ENCODE measurements at regions not wholly inside any gene's neighbourhood (a gene's known extent, or its start where the extent isn't known, plus 50 kb on each side); places are given as distances from the start of the nearest gene placed in this dataset.
"Not testable (repeated sequence)": the region's sequence is repeated elsewhere in the genome, so short reads cannot be mapped to it uniquely, and the experiment has no call there.

DNA sequence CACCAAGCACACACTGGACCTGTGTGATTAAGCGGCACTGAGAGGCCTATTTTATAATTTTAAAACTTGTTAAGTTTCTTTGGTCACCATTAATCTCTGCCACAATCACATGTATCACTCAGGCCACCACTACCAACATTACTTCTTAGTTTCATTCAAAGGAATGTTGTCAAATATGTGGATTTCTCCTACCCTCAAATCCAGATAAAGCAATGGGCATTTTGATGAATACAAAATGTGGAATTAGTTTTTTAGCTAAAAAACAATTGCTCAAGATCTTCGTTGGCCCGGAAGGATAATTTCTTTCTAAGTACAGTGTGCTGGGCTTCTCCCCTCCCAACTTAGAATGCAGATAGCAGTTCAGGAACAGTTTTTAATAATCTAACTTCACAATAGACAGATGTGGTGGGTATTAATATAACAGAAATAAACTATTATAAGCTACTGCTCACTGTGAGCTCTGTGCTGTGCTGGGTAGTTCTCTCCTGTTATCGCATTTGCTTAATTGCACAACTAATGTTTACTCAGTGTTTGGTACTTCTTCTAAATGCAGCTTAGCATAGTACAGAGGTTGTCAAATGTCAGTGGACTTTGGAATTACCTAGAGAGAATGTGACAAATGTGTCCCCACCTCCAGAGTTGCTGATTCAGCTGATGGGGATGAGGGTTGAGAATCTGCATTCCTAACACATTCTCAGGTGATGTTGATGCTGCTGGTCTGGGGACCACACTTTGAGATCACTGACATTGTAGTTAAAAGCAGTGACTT, 266.7 kb upstream of the AMIGO2 start:
- DNase-seq: no peak

DNA sequence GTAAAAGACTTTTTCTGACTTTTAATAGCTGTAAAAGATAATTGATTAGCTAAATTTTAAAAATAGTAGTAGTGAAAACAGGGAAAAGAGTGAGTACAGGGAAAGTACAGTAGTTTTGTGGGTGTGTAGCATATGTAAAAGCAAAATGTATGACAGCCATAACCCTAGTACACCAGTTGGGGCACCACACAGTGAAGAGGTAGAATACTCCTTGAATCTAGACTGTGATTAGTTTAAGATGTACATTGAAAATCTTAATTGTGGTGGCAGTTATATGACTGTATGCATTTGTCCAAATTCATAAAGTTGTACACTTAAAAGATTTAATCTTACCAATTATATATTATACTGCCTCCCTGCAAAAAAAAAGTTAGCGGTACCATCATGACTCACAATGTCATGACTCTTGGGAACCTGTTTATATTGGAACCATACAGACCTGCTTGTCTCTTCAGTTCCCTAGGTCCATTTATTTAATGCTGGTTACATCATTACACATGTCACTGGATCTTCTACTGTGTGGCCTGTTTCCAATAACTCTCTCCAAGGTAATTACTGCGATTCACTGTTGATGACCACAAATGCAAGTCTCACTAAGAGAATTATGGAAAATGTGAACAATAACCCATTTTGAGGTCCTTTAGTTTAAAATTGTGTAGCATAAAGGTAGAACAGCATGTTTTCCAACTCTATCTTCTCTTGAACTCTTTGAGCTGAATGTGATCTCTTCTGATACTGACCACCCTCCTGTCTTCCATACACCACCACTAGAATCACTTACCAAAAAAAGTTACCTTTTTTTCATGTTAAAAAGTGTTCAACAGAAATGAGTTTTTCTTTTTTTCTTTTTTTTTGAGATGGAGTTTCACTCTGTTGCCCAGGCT, 264.2 kb upstream of the AMIGO2 start:
- no peak for DNase-seq

GRCh38 chr12:47340411-47341015, 260.8 kb upstream of the AMIGO2 start:
- DNase-seq: no peak

DNA sequence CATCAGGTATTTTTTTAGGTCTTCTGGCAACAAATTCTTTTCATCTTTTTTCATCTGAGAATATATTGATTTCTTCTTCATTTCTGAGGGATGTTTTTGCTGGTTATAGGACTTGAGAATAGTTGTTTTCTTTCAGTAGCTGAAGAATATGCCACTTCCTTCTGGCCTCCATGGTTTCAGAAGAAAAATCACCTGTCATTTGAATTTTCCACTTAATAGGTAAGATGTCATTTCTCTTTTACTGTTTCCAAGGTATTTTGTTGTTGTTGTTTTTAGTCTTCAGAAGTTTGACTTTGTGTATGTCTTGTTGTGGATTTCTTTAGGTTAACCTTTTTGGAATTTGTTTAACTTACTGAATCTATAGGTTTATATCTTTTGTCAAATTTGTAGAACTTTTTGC, 257.8 kb upstream of the AMIGO2 start:
- no peak for DNase-seq

- not testable (repeated sequence) for DNase-seq
Measured at GRCh38 chr12:47333271-47333858, 253.6 kb upstream of the AMIGO2 start.

DNA sequence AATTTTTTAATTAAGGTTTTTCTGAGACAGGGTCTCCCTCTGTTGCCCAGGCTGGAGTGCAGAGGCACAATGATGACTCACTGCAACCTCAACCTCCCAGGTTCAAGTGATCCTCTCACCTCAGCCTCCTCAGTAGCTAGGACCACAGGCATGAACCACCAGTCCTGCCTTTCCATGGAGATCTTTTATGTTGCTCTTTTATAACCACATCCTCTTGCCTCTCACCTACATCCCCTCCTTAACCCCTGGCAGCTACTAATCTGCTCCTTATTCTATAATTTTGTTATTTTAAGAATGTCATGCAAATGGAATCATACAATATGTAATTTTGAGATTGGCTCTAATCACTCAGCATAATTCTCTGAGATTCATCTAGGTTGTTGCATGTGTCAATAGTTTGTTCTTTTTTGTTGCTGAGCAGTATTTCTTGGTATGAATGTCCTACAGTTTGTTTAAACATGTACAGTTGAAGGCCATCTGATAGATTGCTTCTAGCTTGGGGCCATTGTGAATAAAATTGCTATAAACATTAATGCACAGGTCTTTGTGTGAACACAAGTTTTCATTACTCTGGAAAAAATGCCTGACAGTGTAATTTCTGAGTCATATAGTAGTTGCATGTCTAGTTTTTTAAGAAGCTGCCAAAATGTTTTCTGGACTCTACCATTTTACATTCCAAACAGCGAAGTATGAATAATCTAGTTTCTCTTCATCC, 249.2 kb upstream of the AMIGO2 start:
- DNase-seq: no peak

DNA sequence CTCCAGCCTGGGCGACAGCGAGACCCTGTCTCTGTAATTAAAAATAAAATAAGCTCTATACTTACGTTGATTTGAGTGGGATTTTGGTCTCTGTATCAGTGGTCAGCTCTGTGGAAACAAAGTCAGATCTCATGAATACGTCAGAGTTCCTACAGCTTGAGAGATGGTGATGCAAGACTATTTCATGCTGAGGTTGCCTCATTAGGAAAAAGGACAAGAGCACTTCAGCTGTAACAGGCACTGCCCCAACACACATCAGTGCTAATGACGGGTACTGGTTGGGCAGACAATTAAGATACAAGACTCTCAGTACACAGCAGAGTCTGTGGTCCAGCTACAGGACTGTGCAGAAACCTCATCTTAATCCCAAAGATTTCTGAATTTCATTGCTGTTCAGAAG, 246.4 kb upstream of the AMIGO2 start:
- no peak for DNase-seq

DNA sequence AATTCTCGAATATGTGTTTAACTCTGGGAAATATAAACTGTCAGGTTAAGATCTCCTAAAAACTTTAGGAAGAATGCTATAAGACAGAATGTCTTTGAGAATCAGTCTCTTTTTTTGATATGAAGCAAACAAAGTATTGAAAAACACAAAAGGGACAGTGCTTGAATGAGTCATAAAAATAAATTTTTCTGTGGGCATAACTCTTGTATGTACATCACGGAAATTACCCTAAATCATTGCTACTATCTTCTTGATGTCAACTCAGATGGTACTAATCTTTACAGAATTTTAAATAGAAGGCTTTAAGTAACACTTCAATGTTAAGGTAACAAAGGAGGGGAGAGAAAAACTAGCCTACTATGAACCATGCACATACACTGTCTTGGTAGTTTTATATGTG, 244.0 kb upstream of the AMIGO2 start:
- DNase-seq: no peak

GRCh38 chr12:47321436-47321835, 241.7 kb upstream of the AMIGO2 start:
- DNase-seq: no peak

- DNase-seq: no peak
Measured at GRCh38 chr12:47319746-47320145, 240.0 kb upstream of the AMIGO2 start.

DNA sequence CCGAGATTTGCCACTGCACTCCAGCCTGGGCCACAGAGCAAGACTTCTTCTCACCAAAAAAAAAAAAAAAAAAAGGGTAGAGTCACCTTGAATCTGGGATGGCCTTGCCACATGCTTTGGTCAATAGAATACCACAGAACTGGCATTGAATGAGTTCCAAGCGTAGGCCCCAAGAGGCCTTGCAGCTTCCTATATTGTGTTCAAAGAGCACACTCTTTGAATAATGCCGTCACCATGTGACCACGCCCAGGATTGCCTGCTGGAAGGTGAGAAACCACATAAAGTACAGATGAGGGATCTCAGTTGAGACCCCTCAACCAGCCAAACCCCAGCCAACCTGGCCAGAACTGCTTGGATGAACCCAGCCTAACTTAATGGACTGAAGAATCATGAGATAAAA, 239.2 kb upstream of the AMIGO2 start:
- no peak for DNase-seq

DNA sequence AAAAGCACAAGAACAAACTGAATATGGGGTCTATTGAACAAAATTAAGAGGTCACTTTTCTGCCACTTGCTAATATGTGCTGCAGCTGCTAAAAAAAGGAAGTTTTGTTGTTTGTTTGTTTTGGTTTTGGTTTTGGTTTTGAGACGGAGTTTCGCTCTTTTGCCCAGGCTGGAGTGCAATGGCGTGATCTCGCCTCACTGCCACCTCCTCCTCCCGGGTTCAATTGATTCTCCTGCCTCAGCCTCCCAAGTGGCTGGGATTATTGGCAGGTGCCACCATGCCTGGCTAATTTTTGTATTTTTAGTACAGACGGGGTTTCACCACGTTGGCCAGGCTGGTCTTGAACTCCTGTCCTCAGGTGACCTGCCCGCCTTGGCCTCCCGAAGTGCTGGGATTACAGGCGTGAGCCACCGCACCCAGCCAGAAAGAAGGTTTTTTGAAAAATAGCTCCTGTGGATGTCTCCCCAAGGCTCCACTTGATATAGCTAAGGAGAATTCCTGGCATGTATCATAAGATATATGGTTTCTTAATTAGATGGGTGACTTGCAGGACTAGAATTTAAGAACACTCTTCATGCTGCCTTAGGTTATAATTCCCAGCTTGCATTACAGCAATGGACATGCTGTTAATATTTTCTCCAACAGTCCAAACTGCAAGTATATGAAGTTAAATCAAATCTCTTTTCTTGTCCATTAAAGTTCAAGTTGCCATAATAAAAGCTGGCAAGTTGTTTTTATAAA, 237.6 kb upstream of the AMIGO2 start:
- DNase-seq: no peak

DNA sequence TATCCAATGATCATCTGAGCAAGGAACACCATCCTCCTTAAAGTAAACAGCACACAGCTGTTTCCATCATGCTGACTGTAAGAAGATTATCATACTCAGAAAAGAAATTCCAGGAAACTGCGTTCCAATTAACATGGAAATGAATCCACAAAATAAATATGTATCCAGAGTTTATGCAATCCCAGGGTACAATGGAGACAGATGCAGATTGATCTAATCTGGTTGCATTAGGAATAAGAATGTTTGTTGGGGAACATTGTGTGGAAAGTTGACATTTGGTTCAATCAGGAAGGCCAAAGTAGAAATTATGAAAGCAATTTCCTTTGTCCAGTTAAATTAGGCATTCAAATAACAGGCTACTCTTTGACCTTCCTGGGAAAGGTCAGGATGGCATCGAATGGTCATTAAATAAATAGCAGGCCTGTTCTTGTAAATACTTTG, 236.9 kb upstream of the AMIGO2 start:
- no peak for DNase-seq

GRCh38 chr12:47314996-47315395, 235.2 kb upstream of the AMIGO2 start:
- DNase-seq: no peak

GRCh38 chr12:47312808-47313426, 233.2 kb upstream of the AMIGO2 start:
- DNase-seq: no peak

GRCh38 chr12:47312147-47312546, 232.4 kb upstream of the AMIGO2 start:
- no peak for DNase-seq

GRCh38 chr12:47311568-47311967, 231.8 kb upstream of the AMIGO2 start:
- DNase-seq: no peak

DNA sequence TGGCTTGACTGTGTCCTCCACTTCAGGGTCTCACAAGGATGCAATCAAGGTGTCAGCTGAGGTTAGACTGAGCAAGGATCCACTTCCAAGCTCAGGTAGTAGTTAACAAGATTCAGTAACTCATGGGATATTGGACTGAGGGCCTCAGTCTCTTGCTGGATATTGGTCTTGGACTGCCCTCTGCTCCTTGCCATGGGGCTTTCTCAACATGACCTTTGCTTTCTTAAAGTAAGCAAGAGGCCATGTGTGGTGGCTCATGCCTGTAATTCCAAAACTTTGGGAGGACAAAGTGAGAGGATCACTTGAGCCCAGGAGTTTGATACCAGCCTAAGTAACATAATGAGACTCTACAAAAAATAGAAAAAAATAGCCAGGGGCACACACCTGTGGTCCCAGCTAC, 231.3 kb upstream of the AMIGO2 start:
- no peak for DNase-seq

- DNase-seq: no peak
Measured at GRCh38 chr12:47308672-47309071, 228.9 kb upstream of the AMIGO2 start.

DNA sequence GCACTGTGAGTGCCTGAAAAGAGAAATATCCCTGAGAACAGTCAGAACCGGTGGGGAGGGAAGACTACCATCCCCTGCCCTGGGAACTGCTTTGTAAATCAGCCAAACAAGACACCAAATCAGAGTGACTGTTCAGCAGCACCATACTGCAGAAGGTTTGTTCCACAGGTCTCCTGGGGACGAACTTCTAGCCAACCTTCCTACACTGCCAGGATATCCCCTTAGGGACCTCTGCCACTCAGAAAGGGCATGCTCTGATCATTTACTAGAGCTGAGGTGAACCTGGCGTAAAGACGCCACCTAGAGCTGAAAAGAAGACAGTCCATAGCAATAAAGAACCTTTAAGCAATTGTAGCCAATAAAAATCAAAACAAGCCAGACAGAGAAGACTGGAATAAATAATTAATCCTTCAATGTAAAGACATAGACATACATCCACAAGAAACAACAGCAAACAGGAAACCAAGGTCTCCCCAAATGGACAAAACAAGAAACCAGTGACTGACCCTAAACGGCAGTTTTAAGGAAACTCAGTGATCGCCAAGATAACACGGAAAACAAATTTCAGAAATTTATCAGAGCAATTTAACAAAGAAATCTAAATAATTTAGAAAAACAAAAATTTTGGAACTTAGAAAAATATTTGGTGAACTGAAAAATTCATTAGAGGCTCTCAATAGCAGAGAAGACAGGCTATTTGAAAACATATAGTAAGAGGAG, 228.1 kb upstream of the AMIGO2 start:
- peak; percentile 11 for DNase-seq
